ENCODE measurements at regions not wholly inside any gene's neighbourhood (a gene's known extent, or its start where the extent isn't known, plus 50 kb on each side); places are given as distances from the start of the nearest gene placed in this dataset.
A peak's percentile ranks its signal among the peaks of the same experiment; 100 is the strongest.

GRCh38 chr6:43910638-43911353, 140.8 kb downstream of the VEGFA start (continued):
- peak; percentile 84; the same call in 1 of the 2 replicates for TF ChIP-seq RREB1 (CRISPR knock-in tag; IDR thresholded peaks at IDR 0.05)
- TF ChIP-seq ZNF395 (CRISPR knock-in tag; IDR thresholded peaks at IDR 0.05) = peak; percentile 92; the same call in 1 of the 2 replicates
- TF ChIP-seq MCM5 (IDR thresholded peaks at IDR 0.05; ENCODE audit: low read depth) = no peak
- TF ChIP-seq ZNF586 (CRISPR knock-in tag; conservative IDR thresholded peaks at IDR 0.05) = no peak
- no peak for TF ChIP-seq SFPQ (IDR thresholded peaks at IDR 0.05; ENCODE audit: low read depth, low read length)
- TF ChIP-seq GATA2 (CRISPR knock-in tag; IDR thresholded peaks at IDR 0.05) = no peak
- TF ChIP-seq NELFE (IDR thresholded peaks at IDR 0.05; ENCODE audit: insufficient read depth, insufficient read length) = no peak
- TF ChIP-seq ZNF197 (CRISPR knock-in tag; IDR thresholded peaks at IDR 0.05; ENCODE audit: low read depth) = 0 out of 2 replicates have a peak, but pooled peaks have one; percentile 69
- TF ChIP-seq LEF1 (IDR thresholded peaks at IDR 0.05) = peak; percentile 63; the same call in 1 of the 2 replicates
- TF ChIP-seq HMBOX1 (IDR thresholded peaks at IDR 0.05) = no peak
- TF ChIP-seq NFE2L1 (tag; IDR thresholded peaks at IDR 0.05; ENCODE audit: borderline replicate concordance, low read depth) = no peak
- TF ChIP-seq HNRNPK (IDR thresholded peaks at IDR 0.05; ENCODE audit: low read depth, low read length, poor library complexity, severe bottlenecking) = no peak
- TF ChIP-seq ZNF551 (CRISPR knock-in tag; IDR thresholded peaks at IDR 0.05) = no peak
- TF ChIP-seq HDAC2 (IDR thresholded peaks at IDR 0.05) = peak; percentile 97
- TF ChIP-seq ETV6 (IDR thresholded peaks at IDR 0.05; ENCODE audit: borderline replicate concordance in 1 of 2, low read depth in 2 of 2, low read length in 1 of 2) = no peak
- no peak for TF ChIP-seq ETV6 (CRISPR knock-in tag; IDR thresholded peaks at IDR 0.05; ENCODE audit: borderline replicate concordance)
- TF ChIP-seq ZBTB8A (IDR thresholded peaks at IDR 0.05; ENCODE audit: partially characterized antibody) = no peak
- 0 out of 2 replicates have a peak, but pooled peaks have one; percentile 0 for TF ChIP-seq ELF2 (CRISPR knock-in tag; IDR thresholded peaks at IDR 0.05)

Data from K562 (cell line).